ENCODE measurements at regions not wholly inside any gene's neighbourhood (a gene's known extent, or its start where the extent isn't known, plus 50 kb on each side); places are given as distances from the start of the nearest gene placed in this dataset.
A peak's percentile ranks its signal among the peaks of the same experiment; 100 is the strongest.

- DNase-seq (ENCODE audit: low read depth in 1 of 2, low spot score in 2 of 2) (no peak), FAIRE-seq (no peak)
- peaks cover 0 to 3% (median 0%) of the 10 kb centered on the region in 4 experiments; a peak in 1 of 7 replicates for H3K4me1 ChIP-seq (replicated peaks in 1 of 4; ENCODE audit: control insufficient read depth in 3 of 4, insufficient read depth in 4 of 4, low read length in 3 of 4)
- no peaks in the 10 kb centered on the region for H3K23me2 ChIP-seq (ENCODE audit: low read depth, low read length)
- H3K23ac ChIP-seq (ENCODE audit: insufficient read length), result no peak overlapping the region
- H3K4me3 ChIP-seq (ENCODE audit: extremely low read depth in 1 of 4, insufficient read depth in 2 of 4, low read depth in 3 of 4, low read length in 4 of 4), result no peak overlapping the region
- H2BK20ac ChIP-seq (ENCODE audit: low read length), result no peak overlapping the region
- H3K79me1 ChIP-seq (ENCODE audit: low read depth, low read length), result no peaks in the 10 kb centered on the region
- no peak overlapping the region for H2BK5ac ChIP-seq (ENCODE audit: low read depth, low read length)
- no peak overlapping the region for H2BK15ac ChIP-seq (ENCODE audit: low read length)
- H4K8ac ChIP-seq (ENCODE audit: extremely low read depth, insufficient read depth, low read length), result no peak overlapping the region
- no peak overlapping the region for H3K14ac ChIP-seq (ENCODE audit: insufficient read length)
- TF ChIP-seq BCL11A (IDR thresholded peaks at IDR 0.05; ENCODE audit: low read depth in 2 of 2, low read length in 2 of 2), result no peak
- TF ChIP-seq SRF (IDR thresholded peaks at IDR 0.05; ENCODE audit: low read depth, low read length), result peak; percentile 71
- H4K20me1 ChIP-seq (replicated peaks in 1 of 2; ENCODE audit: control insufficient read depth in 1 of 2, insufficient read depth in 2 of 2, low read length in 2 of 2), result no peaks in the 10 kb centered on the region
- no peak overlapping the region for H3K9ac ChIP-seq (replicated peaks in 1 of 4; ENCODE audit: extremely low read depth in 1 of 4, low read depth in 3 of 4, low read length in 3 of 4)
- no peaks in the 10 kb centered on the region for H3K27me3 ChIP-seq (replicated peaks in 1 of 4; ENCODE audit: control insufficient read depth in 3 of 4, extremely low read depth in 1 of 4, insufficient read depth in 3 of 4, low read length in 3 of 4)
- H3K56ac ChIP-seq (replicated peaks; ENCODE audit: insufficient read length, low read depth, low read length), result no peak overlapping the region
- ChIA-PET POLR2A (ENCODE audit: partially characterized antibody) (no interaction called here), CTCF (ENCODE audit: partially characterized antibody) (interaction anchor here (0.7 to 3.7 kb wide), 12 partner anchors 8 to 76 kb away, joined by 3 to 27 read pairs (median 6); partner anchors contain the start of gene CDK20)
- H3K4ac ChIP-seq (replicated peaks; ENCODE audit: insufficient read length, low read depth, low read length), result no peak overlapping the region
- no peak overlapping the region for H3K4me2 ChIP-seq (ENCODE audit: insufficient read depth in 1 of 2, low read depth in 2 of 2, low read length in 2 of 2)
- 0 out of 2 replicates have a peak overlapping the region, but pooled peaks have one; percentile 68 for H2BK12ac ChIP-seq (ENCODE audit: low read depth, low read length)
- no peak overlapping the region for H2BK120ac ChIP-seq (replicated peaks; ENCODE audit: low read depth, low read length)
- H3K79me2 ChIP-seq (ENCODE audit: control insufficient read depth in 1 of 2, insufficient read depth in 2 of 2, low read length in 2 of 2), result no peaks in the 10 kb centered on the region
- H3K9me3 ChIP-seq (ENCODE audit: insufficient read depth in 2 of 2, low read depth in 1 of 2, low read length in 1 of 2), result no peaks in the 10 kb centered on the region
- H2AFZ ChIP-seq (ENCODE audit: low read length), result peak overlapping the region; percentile 57; the same call in 1 of the 2 replicates
- WGBS, 2 experiments (ENCODE audit: extremely low coverage in 1 of 2, insufficient coverage in 1 of 2, insufficient read length in 1 of 2, insufficient replicate concordance in 2 of 2, low coverage in 1 of 2, low lambda C conversion rate in 2 of 2, missing lambda C conversion rate in 1 of 2), result 77% methylated on average over 3 of the region's 3 CpGs; no CpG with 5 or more reads in 1 of the 2 experiments
- H4K5ac ChIP-seq (ENCODE audit: insufficient read length, low read depth, low read length), result no peak overlapping the region
- H3K36me3 ChIP-seq (ENCODE audit: control insufficient read depth in 2 of 4, insufficient read depth in 4 of 4, low read length in 3 of 4), result no peaks in the 10 kb centered on the region
- H3K27ac ChIP-seq (ENCODE audit: low read depth, low read length), result no peak overlapping the region
- no peak overlapping the region for H2AK5ac ChIP-seq (ENCODE audit: low read depth, low read length)
- H4K91ac ChIP-seq (replicated peaks; ENCODE audit: insufficient read length, low read length), result no peak overlapping the region
- H3K18ac ChIP-seq (ENCODE audit: extremely low read depth, low read length), result no peak overlapping the region
Measured at GRCh38 chr9:88037285-88037845, 63.0 kb upstream of the CDK20 start.
